Activated CD4-positive, alpha-beta T cell treated with anti-CD3 and anti-CD28 coated beads for 1 hour (primary cell): ENCODE measurements at regions not wholly inside any gene's neighbourhood (a gene's known extent, or its start where the extent isn't known, plus 50 kb on each side); places are given as distances from the start of the nearest gene placed in this dataset.

Source experiments
- DNase-seq: peaks from one replicate; pipeline ENCODE4 v3.0.0-alpha.2; 2020

DNA sequence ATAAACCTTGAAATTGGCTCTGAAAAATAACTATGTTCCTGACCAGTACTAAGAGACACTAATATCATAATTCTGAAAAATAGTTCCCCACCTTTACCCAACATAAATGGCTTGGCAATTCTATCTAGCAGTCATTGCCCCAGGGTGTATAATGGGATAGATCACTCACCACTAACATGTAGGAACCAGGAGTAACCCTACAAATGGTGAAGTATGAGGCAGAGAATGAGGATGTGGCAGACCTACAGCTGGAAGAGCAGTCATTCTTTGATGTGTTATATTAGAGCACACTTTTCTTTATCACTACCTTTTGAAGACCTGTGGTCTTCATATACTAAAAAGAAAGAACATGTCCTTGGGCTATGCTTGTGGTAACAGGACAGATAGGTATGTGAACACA lies 136.5 kb upstream of the SYNDIG1 start:
- DNase-seq: no peak

DNA sequence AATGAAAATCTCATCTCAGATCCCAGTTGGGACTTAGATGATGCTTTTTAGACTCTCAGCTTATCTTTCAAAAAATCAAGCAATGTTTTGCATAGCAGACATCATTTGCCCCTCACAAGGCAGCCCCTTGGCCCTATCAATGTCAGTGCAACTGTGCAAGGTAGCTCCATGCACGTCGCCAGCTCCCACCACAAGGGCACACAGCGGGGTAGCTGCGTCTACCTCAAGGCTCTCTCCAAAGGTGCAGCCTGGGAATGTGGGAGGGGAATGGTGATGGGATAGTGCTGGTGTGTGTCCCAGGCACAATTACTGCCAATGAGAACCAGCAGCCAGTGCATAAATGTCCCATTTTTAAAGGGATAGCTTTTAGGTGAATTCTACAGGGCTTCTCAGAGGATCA lies 137.5 kb upstream of the SYNDIG1 start:
- no peak for DNase-seq

DNA sequence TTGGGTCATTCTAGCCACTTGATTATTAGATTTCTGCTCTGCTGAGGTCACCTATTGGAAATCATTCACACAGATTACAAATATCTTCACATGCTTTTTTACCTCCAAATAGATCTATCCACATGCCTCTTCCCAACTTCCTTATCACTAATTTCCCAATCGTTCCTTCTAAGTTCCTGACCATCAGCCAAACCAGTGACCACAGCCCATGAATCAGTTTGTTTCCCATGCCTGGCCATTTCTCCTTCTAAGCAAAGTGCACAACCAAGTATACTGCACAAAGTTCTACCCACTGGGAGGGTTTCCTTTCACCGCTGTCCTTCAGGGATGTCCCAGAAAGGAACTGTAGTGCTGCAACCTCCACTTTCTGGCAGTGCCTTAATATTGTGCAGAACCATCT lies 140.5 kb upstream of the SYNDIG1 start:
- no peak for DNase-seq

DNA sequence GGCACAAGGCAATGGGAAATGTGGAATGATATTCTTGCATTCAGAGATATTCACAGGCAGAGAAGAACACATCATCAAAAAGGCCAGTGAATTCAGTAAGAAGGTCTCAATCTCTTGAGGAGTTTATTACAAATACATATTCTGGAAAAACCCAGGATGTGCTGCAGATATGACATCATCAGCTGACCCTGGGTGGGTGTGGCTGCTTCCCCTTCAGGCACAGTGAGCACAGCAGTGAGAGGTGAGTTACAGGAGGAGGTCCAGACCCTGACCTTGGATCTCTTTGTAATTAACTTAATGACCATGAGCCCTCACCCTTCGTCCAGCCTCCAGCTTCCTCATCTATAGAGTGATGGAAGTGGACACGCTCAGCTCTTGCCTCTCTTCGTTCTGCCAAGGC lies 147.5 kb upstream of the SYNDIG1 start:
- no peak for DNase-seq

DNA sequence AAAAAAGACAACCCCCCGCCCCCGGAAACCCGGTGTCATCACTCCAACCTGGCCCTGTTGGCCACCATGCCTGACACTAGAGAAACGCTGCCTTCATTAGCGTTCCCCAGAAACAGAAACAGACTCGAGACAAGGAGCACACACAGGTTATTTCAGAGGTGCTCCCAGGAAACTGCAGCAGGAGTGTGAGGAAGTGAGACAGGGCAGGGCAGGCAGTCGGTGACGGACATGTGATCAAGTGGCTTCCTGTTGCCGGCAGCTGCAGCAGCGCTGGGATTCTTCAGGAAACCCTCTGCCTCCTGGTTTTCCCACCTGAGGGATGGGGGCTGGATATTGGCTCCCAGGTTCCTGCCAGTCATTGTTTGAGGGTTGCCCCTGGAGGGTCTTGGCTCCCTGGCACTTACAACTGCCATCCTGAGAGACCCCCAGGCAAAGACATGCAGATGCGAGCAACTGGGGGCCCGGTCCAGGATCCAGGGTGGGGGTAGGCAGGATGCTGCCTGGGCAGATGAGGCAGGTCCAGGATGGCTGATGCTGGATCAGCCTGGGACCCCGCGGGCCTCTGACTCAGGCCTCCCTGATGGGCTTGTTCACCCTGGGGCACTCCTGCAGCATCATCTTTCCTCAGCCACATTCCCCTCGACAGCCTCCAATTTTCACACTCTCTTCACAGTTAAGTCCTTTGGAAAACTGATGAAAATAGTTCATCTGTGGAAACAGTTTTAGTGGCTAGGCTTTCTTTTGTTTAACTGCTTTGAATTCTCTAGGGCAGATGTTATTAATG lies 150.7 kb upstream of the SYNDIG1 start:
- no peak for DNase-seq

DNA sequence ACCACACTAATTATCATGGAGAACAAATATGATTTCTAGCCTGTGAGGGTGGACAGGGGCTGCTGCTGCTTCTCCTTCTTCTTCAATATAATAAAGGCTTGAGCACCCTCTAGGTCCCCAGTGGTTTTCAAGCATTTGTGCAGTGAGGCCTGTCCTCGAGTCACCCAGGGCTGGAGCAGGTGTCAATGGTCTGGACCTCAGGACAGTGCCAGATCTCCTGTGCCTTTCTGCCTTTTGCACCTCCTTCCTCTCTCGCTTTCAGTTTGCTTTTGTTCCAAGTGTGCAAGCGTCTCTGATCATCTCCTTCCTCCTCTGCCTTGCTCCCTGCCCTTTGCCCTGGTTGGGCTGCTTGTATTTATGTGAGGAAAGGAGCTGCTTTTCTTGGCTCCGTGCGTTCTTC lies 152.2 kb upstream of the SYNDIG1 start:
- no peak for DNase-seq

DNA sequence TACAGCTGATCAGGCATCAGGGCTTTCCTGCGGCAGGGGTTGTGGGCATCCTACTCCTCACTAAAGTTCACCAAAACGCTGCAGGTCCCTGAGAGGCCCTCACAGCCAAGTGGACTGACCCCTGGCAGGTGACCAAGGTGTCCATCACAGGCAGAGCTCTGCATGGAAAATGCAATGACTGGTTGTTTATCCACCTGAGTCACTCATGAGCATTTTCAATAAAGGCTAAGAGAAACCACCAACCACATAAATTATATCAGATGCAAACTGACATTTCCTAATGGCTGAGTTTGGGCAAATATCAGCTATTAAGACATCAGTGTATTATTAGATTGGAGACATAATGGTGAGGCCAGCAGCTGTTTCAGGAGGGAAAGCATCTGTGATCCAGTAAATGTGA lies 152.7 kb upstream of the SYNDIG1 start:
- DNase-seq: no peak

DNA sequence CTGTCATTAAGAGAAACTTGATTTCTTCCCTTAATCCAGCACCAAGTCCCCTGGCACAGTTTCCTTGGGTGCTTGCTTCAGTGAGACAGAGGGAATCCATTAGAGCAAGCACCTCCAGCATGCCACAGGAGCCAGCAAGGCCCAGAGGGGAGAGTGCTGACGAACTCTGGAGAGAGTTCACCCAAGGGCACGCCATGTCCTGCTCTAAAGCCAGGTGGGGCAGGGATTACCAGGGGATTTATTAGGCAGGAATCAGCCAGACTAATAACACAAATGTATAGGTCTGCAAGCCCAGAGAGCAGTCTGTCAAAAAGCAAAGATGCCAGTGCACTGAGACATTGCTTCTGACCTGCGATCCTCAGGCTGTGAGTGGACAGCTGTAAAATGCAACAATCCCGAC lies 155.4 kb upstream of the SYNDIG1 start:
- no peak for DNase-seq

DNA sequence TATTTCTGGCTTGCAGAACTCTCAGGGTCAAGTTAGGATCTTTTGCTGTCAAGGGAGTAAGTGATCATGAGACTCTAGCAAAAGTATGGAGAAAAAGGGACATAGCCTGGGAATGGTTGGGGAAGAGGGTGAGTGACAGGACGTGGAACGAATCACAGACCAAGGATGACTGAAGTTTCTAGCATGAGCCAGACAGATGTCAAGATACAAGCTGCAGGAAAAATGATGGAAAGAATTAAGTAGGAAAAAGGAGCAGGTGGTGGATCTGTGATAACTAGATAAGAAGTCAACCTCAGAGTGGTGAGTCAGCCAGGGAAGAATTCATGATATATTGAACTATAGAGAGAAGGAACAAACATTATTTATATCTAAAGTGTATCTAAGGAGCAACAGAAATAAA lies 159.8 kb upstream of the SYNDIG1 start:
- DNase-seq: no peak

DNA sequence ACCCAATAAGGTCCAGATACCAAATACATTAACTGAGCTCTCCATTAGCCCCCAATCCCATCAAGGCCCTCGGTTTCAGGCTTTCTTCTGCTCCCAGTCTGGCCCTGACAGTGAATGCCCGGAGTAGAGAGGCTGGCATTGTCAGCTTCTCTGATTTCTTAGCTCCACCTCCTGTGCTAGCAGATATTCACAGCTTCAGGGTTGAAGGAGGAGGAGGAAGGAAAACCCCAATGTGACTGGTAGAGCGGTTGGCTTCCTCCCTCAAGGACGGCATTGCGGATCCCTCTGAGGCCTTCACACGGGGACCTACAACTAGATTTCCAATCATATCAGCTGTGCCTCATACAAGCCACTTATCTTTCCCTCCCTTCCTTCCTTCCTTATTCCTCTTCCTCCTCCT lies 164.1 kb upstream of the SYNDIG1 start:
- DNase-seq: no peak

DNA sequence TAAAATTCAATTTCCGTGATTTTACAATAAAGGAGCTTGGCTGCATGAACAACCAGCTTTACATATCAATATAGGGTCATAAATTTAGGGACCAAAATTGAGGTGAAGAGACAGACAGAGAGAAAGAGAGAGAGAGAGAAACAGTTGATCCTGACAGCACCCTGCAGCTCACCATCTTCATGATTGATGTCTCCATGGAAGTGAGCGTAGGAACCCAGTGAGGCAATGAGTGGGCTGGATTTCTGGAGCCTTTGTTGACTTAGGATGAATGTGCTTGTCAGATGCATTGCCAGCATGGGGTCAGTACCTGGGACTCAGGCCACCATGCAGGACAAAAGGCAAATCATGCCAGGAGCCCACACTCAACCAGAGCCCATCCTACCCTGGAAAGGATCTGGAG lies 165.1 kb upstream of the SYNDIG1 start:
- DNase-seq: no peak

DNA sequence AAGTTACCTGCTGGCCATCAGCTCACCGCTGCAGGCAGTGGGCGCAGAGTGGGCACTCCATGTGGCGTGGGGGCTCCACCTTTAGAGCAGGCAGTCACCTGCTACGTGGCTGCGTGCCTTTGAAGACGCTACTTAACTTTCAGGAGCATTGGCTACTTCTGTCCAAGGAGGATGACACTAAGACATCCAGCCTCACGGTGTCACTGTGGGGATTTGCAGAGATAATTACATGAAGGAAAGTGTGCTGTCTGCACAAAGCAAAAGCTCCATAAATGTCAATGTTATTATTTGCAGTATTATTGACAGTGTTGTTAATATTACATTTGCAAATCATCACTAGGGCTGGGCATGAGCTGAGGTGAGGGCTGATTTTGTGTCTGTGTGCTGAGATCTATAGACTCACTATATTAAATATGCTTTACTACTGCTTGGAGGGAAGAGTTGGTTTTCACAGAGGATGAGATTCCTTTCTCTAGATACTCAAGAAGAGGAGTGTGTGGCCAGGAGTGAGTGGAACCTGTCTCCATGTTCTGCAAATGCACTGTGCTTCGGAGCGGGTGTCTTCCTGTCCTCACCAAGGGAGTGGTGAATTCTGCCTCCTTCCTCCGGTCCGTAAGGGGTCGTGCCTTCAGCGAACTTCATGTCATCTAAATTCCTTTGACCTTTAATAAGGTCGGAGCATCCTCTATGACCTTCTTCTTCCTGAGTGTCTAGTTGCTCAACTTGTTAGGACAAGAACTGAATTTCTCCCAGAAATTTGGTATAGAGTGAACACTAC lies 165.8 kb upstream of the SYNDIG1 start:
- no peak for DNase-seq

DNA sequence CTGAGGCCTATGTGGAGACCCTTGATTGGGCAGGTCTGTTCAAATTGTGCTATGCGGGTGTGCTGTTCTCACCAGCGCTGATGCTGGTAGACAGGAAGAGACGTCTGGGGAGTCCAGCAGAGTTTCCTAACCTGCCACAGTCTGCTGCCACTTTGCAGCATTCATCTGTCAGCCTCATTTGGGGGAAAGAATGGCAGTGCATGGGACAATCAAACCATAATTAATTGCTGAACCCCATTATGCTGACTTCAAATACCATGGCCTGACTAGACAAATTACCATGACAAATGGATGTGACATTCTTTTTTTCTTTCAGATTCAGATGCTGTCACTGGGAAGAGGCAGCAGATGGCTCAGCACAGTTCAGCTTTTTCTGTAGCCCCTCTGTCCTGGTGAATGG lies 171.4 kb upstream of the SYNDIG1 start:
- DNase-seq: no peak

DNA sequence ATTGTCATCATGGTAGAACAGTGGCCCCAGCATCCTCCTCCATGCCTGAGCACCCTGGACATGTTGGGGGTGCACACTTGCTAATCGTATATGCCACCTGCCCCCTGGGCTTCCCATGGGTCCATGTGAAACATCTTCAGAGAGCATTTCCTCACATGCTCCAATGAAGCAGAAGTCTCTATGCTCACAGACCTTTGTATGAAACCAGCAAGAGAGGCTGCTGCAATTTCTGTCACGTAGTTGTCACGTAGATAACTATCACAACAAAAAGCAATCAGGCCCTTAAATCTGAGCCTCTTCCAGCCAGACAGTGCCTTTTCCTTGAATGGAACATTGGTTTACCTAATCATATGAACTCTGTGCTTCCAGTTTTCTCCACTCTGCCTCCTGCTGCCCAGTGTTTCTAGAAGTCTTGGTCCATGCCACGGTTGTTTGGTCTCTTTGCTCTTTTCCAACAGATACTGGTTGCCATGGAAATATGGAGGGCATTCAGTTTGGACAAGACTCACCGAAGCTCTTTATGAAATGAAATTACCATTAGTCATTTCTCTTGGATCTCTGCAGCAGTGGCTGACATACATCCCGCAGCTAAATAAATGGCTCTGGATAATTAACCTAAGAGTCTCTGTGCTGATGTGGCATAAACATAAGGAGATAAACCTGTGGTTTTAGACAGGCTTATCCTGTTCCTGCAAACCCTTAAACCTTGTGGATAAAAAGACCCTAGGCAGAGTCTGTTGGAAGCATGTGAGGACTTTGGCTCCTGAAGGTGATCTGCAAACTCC lies 172.8 kb upstream of the SYNDIG1 start:
- DNase-seq: no peak

DNA sequence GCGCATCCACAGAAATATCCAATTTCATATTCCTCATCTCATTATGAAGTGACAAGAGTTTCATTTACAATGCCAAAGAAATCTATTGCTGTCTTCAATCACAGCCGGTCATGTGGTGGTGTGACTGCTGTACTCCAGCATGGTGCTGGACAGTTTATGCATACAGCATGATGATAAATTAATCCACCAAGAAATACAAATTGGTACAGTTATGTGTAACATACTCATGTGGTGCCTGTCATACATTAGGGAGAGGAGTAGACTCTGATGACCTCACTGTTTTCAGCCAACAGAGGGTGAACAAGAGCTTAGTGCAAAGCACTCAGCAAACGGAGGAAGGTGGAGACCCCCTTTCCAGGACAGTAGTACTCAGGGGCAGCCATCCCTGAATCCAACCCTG lies 178.4 kb upstream of the SYNDIG1 start:
- no peak for DNase-seq

DNA sequence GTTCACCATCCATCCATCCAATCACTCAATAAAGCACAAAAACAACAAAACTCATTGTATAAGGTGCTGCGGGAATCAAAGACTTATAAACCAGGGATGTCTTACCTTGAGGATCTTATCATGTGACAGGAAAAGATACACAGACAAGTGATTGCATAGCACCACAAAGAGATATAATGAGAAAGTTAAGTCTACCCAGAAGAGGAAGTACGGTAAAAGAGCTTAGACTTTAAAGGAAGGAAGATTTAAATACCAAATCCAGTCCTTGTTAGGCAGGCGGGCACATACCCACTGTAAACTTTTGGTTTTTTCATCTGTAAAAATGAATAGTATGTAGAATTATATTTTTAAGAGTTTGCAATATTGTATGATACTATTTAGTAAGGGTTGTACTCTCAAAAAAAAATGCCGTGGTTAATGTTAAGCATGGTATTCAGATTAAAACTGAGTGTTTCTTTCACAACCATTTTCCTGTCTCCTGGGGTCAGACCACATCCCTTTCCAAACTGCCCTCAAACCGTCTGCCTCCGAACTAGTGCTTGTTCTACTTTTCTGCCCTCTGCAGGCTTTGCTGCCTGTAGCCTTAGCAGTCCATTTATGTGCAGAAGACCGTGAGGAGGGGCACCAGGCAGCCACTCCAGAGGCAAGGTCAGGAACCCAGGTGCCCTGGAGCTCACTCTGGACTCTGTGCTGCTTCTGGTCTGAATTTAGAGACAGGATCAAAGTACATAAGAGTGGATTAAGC lies 179.5 kb upstream of the SYNDIG1 start:
- DNase-seq: no peak

DNA sequence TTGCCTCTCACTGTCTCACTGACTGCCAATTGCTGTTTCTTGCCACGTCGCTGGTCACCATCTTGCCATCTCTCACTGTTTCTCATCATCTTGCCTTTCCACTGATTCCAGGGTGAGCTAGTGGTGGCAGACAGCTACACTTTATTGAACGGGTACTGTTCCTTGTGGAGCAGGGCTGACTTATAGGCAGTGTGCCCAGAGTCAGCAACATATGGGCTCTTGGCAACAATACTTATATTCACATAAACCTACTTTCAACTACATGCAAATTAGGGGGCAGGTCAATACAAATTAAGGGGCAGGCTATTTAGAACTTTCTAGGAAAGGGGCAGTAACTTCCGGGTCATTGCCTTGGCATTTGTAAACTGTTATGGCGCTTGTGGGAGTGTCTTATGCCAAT lies 186.2 kb upstream of the SYNDIG1 start:
- DNase-seq: no peak

DNA sequence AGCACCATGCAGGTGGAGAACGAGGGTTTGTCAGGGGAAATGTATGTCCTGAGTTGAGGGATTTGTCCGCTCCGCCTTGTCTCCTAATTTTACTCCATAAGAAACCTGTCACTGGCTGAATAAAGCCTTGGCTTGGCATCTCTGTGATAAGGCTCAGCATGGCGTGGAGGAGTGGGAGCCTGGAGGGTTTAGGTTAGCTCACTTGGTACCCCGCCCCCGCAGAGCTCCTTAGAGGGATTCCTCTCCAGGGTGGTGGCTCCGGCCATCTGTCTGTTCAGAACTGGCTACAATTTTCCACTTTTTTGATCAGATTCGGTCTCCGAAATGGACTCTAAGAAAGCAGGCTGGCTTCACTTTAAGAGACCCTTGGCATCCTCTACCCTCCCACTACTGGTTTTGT lies 192.2 kb upstream of the SYNDIG1 start:
- DNase-seq: no peak

DNA sequence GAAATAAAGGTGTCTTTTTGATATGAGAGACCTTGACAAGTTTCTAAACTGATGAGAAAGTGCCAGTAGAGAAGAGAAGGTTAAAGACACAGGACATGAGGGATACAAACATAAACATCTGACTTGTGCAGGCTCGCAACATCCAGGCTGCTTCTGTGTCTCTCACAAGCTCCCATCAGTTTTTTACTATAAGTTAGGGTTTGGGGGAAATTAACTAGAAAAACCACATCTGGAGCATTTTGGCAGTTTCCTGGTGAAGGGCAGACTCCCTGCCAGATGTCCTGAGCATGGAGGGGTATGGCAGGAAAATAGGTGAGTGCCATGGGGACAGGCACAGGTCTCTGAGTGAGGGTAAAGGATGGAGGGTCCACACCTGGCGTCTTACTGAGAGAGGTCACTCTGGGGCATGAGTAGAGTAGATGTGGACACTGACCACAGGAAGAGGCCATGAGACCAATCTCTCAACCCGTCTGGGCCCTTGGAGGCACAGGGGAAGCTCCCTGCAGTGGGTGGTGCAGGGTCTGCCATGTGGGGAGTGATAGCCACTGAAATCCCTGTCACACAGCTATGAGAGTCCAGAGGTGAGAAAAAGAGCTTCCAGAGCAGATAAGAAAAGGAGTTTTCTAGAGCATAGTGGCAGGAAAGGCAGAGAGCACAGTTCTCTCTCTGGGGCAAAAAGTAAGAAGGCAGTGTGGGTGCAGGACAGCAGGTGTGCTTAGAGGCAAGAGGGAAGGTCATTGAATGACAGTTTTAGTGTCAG lies 193.3 kb upstream of the SYNDIG1 start:
- no peak for DNase-seq

DNA sequence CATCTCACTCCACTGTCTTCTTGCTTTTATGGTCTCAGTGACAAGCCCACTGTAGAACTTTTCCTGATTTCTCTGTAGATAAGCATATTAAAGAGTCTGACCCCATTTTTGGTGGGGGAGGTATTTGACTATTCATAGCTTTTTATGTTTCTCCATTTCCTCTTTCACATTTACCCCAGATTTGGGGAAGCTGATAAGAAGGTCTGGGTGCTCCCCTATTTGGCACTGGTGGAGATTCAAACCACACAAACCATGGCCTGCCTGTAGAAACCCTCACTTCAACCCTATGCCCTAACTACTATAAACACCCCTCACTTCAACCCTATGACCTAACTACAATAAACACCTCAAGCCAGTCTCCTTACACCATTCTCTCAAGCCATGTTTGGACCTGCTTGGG lies 196.2 kb upstream of the SYNDIG1 start:
- DNase-seq: no peak

DNA sequence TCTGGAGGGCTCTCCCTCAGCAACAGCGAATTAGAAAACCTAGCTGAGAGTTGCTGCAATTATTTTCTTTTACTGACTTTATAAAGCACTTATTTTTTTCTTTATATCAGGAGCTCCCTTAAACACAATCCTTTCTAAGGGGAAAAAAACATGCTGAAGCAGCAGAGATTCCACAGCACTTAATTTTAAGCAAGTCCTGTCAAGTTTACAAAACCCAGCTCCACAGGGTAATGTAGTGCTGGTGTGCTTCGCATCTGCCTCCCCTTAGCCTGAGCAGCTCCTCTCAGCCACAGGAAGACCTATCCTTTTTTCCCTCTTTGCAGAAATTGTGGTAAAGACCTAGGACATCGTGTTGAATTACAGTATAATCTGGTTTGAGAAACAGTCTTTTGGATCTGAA lies 208.1 kb upstream of the SYNDIG1 start:
- DNase-seq: no peak

DNA sequence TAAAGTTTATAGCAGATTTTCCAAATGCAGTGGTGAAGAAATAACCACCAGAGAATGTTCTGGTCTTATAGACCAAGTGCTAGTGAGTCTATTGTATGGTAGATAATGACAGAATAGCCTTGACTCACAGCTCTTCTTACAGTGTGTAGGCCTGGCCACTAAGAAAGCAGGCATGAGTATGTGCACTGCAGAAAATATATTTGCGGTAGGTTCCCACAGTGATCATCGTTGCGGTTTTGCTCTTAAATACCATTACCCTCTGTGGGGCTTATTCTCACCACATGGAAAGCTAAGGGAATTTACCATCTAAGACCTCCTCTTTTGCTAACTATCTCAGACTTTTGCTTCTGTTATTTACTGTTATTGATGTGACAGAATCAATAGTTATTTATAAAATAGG lies 212.3 kb upstream of the SYNDIG1 start:
- DNase-seq: no peak
